ENCODE measurements at regions not wholly inside any gene's neighbourhood (a gene's known extent, or its start where the extent isn't known, plus 50 kb on each side); places are given as distances from the start of the nearest gene placed in this dataset.
"Not testable (repeated sequence)": the region's sequence is repeated elsewhere in the genome, so short reads cannot be mapped to it uniquely, and the experiment has no call there.

- H3K9me3 ChIP-seq (ENCODE audit: control insufficient read depth in 2 of 2, low read length in 2 of 2): no peaks in the 10 kb centered on the region
- H3K4me3 ChIP-seq (ENCODE audit: low read length in 2 of 2): no peak overlapping the region
- H3K27me3 ChIP-seq (ENCODE audit: control insufficient read depth in 2 of 2, insufficient read depth in 2 of 2, low read length in 2 of 2): no peaks in the 10 kb centered on the region
- no peak overlapping the region for H3K9ac ChIP-seq (ENCODE audit: low read depth in 1 of 2, low read length in 2 of 2)
- no peak overlapping the region for H3K27ac ChIP-seq (ENCODE audit: low read depth in 2 of 2, low read length in 2 of 2)
- no peaks in the 10 kb centered on the region for H3K4me1 ChIP-seq (ENCODE audit: control insufficient read depth in 2 of 2, insufficient read depth in 2 of 2, low read length in 2 of 2)
- no peaks in the 10 kb centered on the region for H3K36me3 ChIP-seq (ENCODE audit: control insufficient read depth in 2 of 2, insufficient read depth in 2 of 2, low read length in 2 of 2)
Measured at GRCh38 chr5:107005161-107005560, 665.6 kb downstream of the EFNA5 start.

- H3K36me3 ChIP-seq (ENCODE audit: control insufficient read depth in 2 of 2, insufficient read depth in 2 of 2, low read length in 2 of 2): no peaks in the 10 kb centered on the region
- H3K27ac ChIP-seq (ENCODE audit: low read depth in 2 of 2, low read length in 2 of 2): no peak overlapping the region
- H3K27me3 ChIP-seq (ENCODE audit: control insufficient read depth in 2 of 2, insufficient read depth in 2 of 2, low read length in 2 of 2): no peaks in the 10 kb centered on the region
- H3K9ac ChIP-seq (ENCODE audit: low read depth in 1 of 2, low read length in 2 of 2): no peak overlapping the region
- no peak overlapping the region for H3K4me3 ChIP-seq (ENCODE audit: low read length in 2 of 2)
- H3K4me1 ChIP-seq (ENCODE audit: control insufficient read depth in 2 of 2, insufficient read depth in 2 of 2, low read length in 2 of 2): no peaks in the 10 kb centered on the region
- H3K9me3 ChIP-seq (ENCODE audit: control insufficient read depth in 2 of 2, low read length in 2 of 2): no peaks in the 10 kb centered on the region
Measured at GRCh38 chr5:107002115-107002514, 668.6 kb downstream of the EFNA5 start.

- not testable (repeated sequence) for H3K27ac ChIP-seq (ENCODE audit: low read depth in 2 of 2, low read length in 2 of 2); H3K4me3 ChIP-seq (ENCODE audit: low read length in 2 of 2); H3K9me3 ChIP-seq (ENCODE audit: control insufficient read depth in 2 of 2, low read length in 2 of 2); H3K36me3 ChIP-seq (ENCODE audit: control insufficient read depth in 2 of 2, insufficient read depth in 2 of 2, low read length in 2 of 2); H3K4me1 ChIP-seq (ENCODE audit: control insufficient read depth in 2 of 2, insufficient read depth in 2 of 2, low read length in 2 of 2); H3K27me3 ChIP-seq (ENCODE audit: control insufficient read depth in 2 of 2, insufficient read depth in 2 of 2, low read length in 2 of 2); H3K9ac ChIP-seq (ENCODE audit: low read depth in 1 of 2, low read length in 2 of 2)
Measured at GRCh38 chr5:106999506-106999905, 671.2 kb downstream of the EFNA5 start.

DNA sequence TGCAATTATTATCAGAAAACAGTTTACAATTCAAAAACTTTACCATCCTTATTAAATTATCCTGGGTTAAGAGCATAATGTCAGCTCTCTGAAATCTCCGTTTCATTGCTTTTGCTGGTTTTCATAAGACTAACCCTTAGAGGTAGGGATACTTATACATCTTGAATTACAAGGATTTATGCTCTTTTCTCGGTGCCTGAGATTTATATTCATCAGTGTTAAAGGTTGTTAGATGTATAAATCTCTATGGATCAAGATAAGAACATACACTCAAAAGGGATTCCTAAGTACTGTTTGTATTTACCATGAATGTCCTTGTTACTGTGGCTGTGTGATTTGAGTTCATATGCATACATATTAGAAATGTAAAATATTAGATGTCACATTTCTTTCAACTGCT lies 684.7 kb downstream of the EFNA5 start:
- Histone ChIP-seq H3K9me3 (ENCODE audit: control insufficient read depth in 2 of 2, low read length in 2 of 2) (no peaks in the 10 kb centered on the region), H3K4me3 (ENCODE audit: low read length in 2 of 2) (no peak overlapping the region), H3K36me3 (ENCODE audit: control insufficient read depth in 2 of 2, insufficient read depth in 2 of 2, low read length in 2 of 2) (no peaks in the 10 kb centered on the region), H3K27me3 (ENCODE audit: control insufficient read depth in 2 of 2, insufficient read depth in 2 of 2, low read length in 2 of 2) (no peaks in the 10 kb centered on the region), H3K27ac (ENCODE audit: low read depth in 2 of 2, low read length in 2 of 2) (no peak overlapping the region), H3K4me1 (ENCODE audit: control insufficient read depth in 2 of 2, insufficient read depth in 2 of 2, low read length in 2 of 2) (no peaks in the 10 kb centered on the region), H3K9ac (ENCODE audit: low read depth in 1 of 2, low read length in 2 of 2) (no peak overlapping the region)

- H3K9ac ChIP-seq (ENCODE audit: low read depth in 1 of 2, low read length in 2 of 2): no peak overlapping the region
- H3K4me1 ChIP-seq (ENCODE audit: control insufficient read depth in 2 of 2, insufficient read depth in 2 of 2, low read length in 2 of 2): no peaks in the 10 kb centered on the region
- H3K36me3 ChIP-seq (ENCODE audit: control insufficient read depth in 2 of 2, insufficient read depth in 2 of 2, low read length in 2 of 2): no peaks in the 10 kb centered on the region
- H3K27me3 ChIP-seq (ENCODE audit: control insufficient read depth in 2 of 2, insufficient read depth in 2 of 2, low read length in 2 of 2): no peaks in the 10 kb centered on the region
- no peaks in the 10 kb centered on the region for H3K9me3 ChIP-seq (ENCODE audit: control insufficient read depth in 2 of 2, low read length in 2 of 2)
- H3K4me3 ChIP-seq (ENCODE audit: low read length in 2 of 2): no peak overlapping the region
- no peak overlapping the region for H3K27ac ChIP-seq (ENCODE audit: low read depth in 2 of 2, low read length in 2 of 2)
Measured at GRCh38 chr5:106985174-106985573, 685.6 kb downstream of the EFNA5 start.

GRCh38 chr5:106979178-106979577 lies 691.6 kb downstream of the EFNA5 start:
- not testable (repeated sequence) for H3K27me3 ChIP-seq (ENCODE audit: control insufficient read depth in 2 of 2, insufficient read depth in 2 of 2, low read length in 2 of 2); H3K4me3 ChIP-seq (ENCODE audit: low read length in 2 of 2)

GRCh38 chr5:106978582-106979165 lies 692.1 kb downstream of the EFNA5 start:
- H3K27me3 ChIP-seq (ENCODE audit: control insufficient read depth in 2 of 2, insufficient read depth in 2 of 2, low read length in 2 of 2); H3K4me3 ChIP-seq (ENCODE audit: low read length in 2 of 2); H3K4me1 ChIP-seq (ENCODE audit: control insufficient read depth in 2 of 2, insufficient read depth in 2 of 2, low read length in 2 of 2); H3K9me3 ChIP-seq (ENCODE audit: control insufficient read depth in 2 of 2, low read length in 2 of 2); H3K27ac ChIP-seq (ENCODE audit: low read depth in 2 of 2, low read length in 2 of 2); H3K36me3 ChIP-seq (ENCODE audit: control insufficient read depth in 2 of 2, insufficient read depth in 2 of 2, low read length in 2 of 2); H3K9ac ChIP-seq (ENCODE audit: low read depth in 1 of 2, low read length in 2 of 2): not testable (repeated sequence)

More at GRCh38 chr5:106979178-106979577, 691.6 kb downstream of the EFNA5 start:
- H3K9me3 ChIP-seq (ENCODE audit: control insufficient read depth in 2 of 2, low read length in 2 of 2); H3K27ac ChIP-seq (ENCODE audit: low read depth in 2 of 2, low read length in 2 of 2); H3K4me1 ChIP-seq (ENCODE audit: control insufficient read depth in 2 of 2, insufficient read depth in 2 of 2, low read length in 2 of 2); H3K36me3 ChIP-seq (ENCODE audit: control insufficient read depth in 2 of 2, insufficient read depth in 2 of 2, low read length in 2 of 2); H3K9ac ChIP-seq (ENCODE audit: low read depth in 1 of 2, low read length in 2 of 2): not testable (repeated sequence)

- Histone ChIP-seq H3K9me3 (ENCODE audit: control insufficient read depth in 2 of 2, low read length in 2 of 2) (no peaks in the 10 kb centered on the region), H3K27ac (ENCODE audit: low read depth in 2 of 2, low read length in 2 of 2) (no peak overlapping the region), H3K27me3 (ENCODE audit: control insufficient read depth in 2 of 2, insufficient read depth in 2 of 2, low read length in 2 of 2) (no peaks in the 10 kb centered on the region), H3K9ac (ENCODE audit: low read depth in 1 of 2, low read length in 2 of 2) (no peak overlapping the region), H3K4me1 (ENCODE audit: control insufficient read depth in 2 of 2, insufficient read depth in 2 of 2, low read length in 2 of 2) (no peaks in the 10 kb centered on the region), H3K36me3 (ENCODE audit: control insufficient read depth in 2 of 2, insufficient read depth in 2 of 2, low read length in 2 of 2) (no peaks in the 10 kb centered on the region), H3K4me3 (ENCODE audit: low read length in 2 of 2) (no peak overlapping the region)
Measured at GRCh38 chr5:106976363-106976762, 694.4 kb downstream of the EFNA5 start.

DNA sequence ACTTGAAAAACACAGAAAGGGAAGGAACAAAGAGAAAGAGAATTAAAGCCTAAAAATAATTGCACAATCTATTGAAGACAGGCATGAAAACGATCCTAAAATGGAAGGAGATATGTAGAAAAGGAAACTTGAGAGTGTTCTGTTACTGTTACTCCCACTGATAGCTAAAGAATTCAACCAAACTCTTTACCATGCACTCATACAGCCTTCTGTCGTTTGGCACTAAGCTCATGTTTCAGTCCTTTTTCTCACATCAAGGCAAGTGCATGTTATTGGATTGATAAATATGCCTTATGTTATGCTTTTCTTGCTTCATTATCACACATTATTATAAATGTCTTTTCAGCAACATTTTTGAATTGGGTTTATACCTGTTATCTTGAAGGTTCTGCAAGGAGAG lies 696.5 kb downstream of the EFNA5 start:
- no peak overlapping the region for H3K27ac ChIP-seq (ENCODE audit: low read depth in 2 of 2, low read length in 2 of 2)
- H3K27me3 ChIP-seq (ENCODE audit: control insufficient read depth in 2 of 2, insufficient read depth in 2 of 2, low read length in 2 of 2): no peaks in the 10 kb centered on the region
- no peaks in the 10 kb centered on the region for H3K4me1 ChIP-seq (ENCODE audit: control insufficient read depth in 2 of 2, insufficient read depth in 2 of 2, low read length in 2 of 2)
- H3K36me3 ChIP-seq (ENCODE audit: control insufficient read depth in 2 of 2, insufficient read depth in 2 of 2, low read length in 2 of 2): no peaks in the 10 kb centered on the region
- no peak overlapping the region for H3K4me3 ChIP-seq (ENCODE audit: low read length in 2 of 2)
- no peaks in the 10 kb centered on the region for H3K9me3 ChIP-seq (ENCODE audit: control insufficient read depth in 2 of 2, low read length in 2 of 2)
- H3K9ac ChIP-seq (ENCODE audit: low read depth in 1 of 2, low read length in 2 of 2): no peak overlapping the region

GRCh38 chr5:106966686-106967315 lies 703.9 kb downstream of the EFNA5 start:
- H3K9me3 ChIP-seq (ENCODE audit: control insufficient read depth in 2 of 2, low read length in 2 of 2): no peaks in the 10 kb centered on the region
- H3K36me3 ChIP-seq (ENCODE audit: control insufficient read depth in 2 of 2, insufficient read depth in 2 of 2, low read length in 2 of 2): no peaks in the 10 kb centered on the region
- H3K4me3 ChIP-seq (ENCODE audit: low read length in 2 of 2): no peak overlapping the region
- H3K4me1 ChIP-seq (ENCODE audit: control insufficient read depth in 2 of 2, insufficient read depth in 2 of 2, low read length in 2 of 2): no peaks in the 10 kb centered on the region
- H3K27me3 ChIP-seq (ENCODE audit: control insufficient read depth in 2 of 2, insufficient read depth in 2 of 2, low read length in 2 of 2): no peaks in the 10 kb centered on the region
- no peak overlapping the region for H3K9ac ChIP-seq (ENCODE audit: low read depth in 1 of 2, low read length in 2 of 2)
- H3K27ac ChIP-seq (ENCODE audit: low read depth in 2 of 2, low read length in 2 of 2): no peak overlapping the region
